AG04450 (cell line): ENCODE measurements at regions not wholly inside any gene's neighbourhood (a gene's known extent, or its start where the extent isn't known, plus 50 kb on each side); places are given as distances from the start of the nearest gene placed in this dataset.

Experiments
- CTCF ChIA-PET: fragments of 300-600, 350-600 bp; formaldehyde crosslinking; extraction: SDS; loops from one replicate; lab custom pipeline; 2022; ENCODE audit warnings: antibody characterized with exemption, inconsistent platforms; lab: Charles Lee
- POLR2A ChIA-PET: fragments of 350-600 bp; formaldehyde crosslinking; extraction: SDS; loops from one replicate; lab custom pipeline; 2021; ENCODE audit warnings: antibody characterized with exemption, inconsistent platforms; lab: Yijun Ruan, JAX
- DNase-seq: peaks from one replicate; pipeline ENCODE4 v3.0.0-alpha.2; 2011; ENCODE audit warnings: low read depth, low spot score
- H3K27ac ChIP-seq: one replicate; pipeline ENCODE4 v1.5.1; 2012; ENCODE audit warnings: low read depth, low read length, control low read depth
- H3K27me3 ChIP-seq: one replicate; pipeline ENCODE4 v1.6.0; 2012; ENCODE audit warnings: low read length; ENCODE audit not compliant: control insufficient read depth, insufficient read depth
- H3K4me3 ChIP-seq: 2 replicates; pipeline ENCODE4 v1.5.1; 2011; ENCODE audit warnings: mild to moderate bottlenecking, low read depth, low read length, control low read depth
- H3K9me3 ChIP-seq: 2 replicates; pipeline ENCODE4 v1.5.1; 2012; ENCODE audit warnings: low read length; ENCODE audit not compliant: control insufficient read depth, insufficient read depth
- CTCF ChIP-seq: IDR thresholded peaks from 2 replicates; pipeline ENCODE4 v1.5.1; 2011; ENCODE audit warnings: low read depth, low read length, control low read depth, inconsistent platforms

GRCh38 chr4:151530230-151530629 is 121.3 kb downstream of the FHIP1A start:
- Histone ChIP-seq H3K27me3 (no peaks in the 10 kb centered on the region), H3K4me3 (no peak overlapping the region), H3K9me3 (no peaks in the 10 kb centered on the region), H3K27ac (no peak overlapping the region)
- CTCF ChIA-PET: interaction anchor here (1.0 kb wide), 1 partner anchor 77 kb away, joined by 3 read pairs; no protein-coding TSS in a partner anchor
- no peak for DNase-seq
- TF ChIP-seq CTCF: no peak
- POLR2A ChIA-PET: no interaction called here

DNA sequence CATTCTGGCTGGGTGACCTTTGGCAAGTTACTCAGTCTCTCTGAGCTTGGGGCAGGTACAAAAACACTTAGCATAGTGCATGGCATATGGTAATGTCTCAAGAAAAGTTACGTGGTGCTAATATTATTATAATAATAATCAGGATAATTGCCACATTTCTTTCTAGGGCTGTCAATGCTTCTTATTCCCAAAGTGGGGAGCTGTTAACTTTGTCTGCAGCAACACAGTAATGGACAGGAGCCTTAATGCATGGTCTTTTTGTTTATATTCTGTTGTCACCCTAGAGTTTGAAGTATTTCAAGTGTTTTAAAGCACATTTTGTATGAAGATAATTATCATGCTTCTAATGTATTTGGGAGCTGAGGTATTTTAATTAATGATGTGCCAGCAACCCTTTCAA is 121.8 kb downstream of the FHIP1A start:
- no peaks in the 10 kb centered on the region for H3K9me3 ChIP-seq
- H3K27ac ChIP-seq: no peak overlapping the region
- DNase-seq: no peak
- ChIA-PET CTCF (interaction anchor here (1.0 kb wide), 1 partner anchor 77 kb away, joined by 3 read pairs; no protein-coding TSS in a partner anchor), POLR2A (no interaction called here)
- no peak; the same call in 1 of the 2 replicates for TF ChIP-seq CTCF
- H3K4me3 ChIP-seq: no peak overlapping the region
- no peaks in the 10 kb centered on the region for H3K27me3 ChIP-seq

DNA sequence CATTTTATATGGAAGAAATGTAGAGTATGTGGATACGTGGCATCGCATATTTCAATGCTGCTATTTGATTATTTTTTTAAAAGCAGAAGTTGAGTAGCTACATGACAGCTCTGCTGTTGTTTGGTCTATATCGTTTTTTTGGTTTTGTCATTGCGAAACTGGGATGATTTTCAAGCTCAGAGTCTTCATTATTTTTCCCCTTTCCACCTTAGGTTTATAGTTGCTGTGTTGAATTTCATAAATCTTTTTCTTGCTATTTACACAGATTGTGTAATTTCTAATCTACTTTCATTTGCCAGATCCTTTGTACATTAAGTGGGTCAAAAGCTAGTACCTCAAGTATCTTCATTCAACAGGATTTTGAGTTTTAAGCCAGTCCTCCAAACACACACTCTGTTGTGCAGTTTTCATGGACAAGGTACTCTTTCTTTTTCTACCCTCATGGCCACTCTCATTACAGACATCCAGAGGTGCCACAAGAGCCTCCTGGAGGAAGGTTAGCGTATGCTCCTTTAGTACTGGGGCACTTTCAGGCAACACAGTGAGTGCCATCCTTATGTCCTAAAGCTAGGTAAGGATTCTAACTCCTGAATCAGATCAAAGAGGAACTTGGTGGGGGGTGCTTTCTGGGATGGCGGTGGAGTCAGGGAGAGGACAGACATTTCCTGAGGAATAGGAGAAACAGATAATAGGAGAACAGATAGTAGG is 123.2 kb downstream of the FHIP1A start:
- no peaks in the 10 kb centered on the region for H3K9me3 ChIP-seq
- no peak overlapping the region for H3K4me3 ChIP-seq
- H3K27ac ChIP-seq: no peak overlapping the region
- TF ChIP-seq CTCF: no peak
- no peak for DNase-seq
- POLR2A ChIA-PET: no interaction called here
- CTCF ChIA-PET: no interaction called here
- no peaks in the 10 kb centered on the region for H3K27me3 ChIP-seq

DNA sequence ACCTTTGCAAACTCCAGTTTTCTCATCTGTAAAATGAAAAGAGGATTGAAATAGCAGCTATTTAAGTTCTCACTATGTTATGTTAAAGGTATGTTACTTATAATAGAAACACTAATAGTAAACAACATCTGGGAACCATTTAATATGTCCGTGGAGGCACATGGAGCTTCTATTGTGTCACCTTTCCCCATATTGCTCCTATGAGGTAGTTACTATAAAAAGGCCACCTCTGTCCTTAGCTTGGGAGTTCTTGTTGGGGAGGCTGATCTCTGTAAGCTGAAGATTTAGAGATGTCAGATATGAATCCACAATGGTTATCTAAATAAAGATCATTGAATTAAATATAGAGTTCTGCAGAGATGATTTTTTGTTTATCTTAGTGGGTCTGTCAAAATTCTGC is 125.2 kb downstream of the FHIP1A start:
- Histone ChIP-seq H3K9me3 (no peaks in the 10 kb centered on the region), H3K27me3 (no peaks in the 10 kb centered on the region), H3K27ac (no peak overlapping the region), H3K4me3 (no peak overlapping the region)
- ChIA-PET CTCF (interaction anchor here (1.6 kb wide), 1 partner anchor 70 kb away, joined by 3 read pairs; no protein-coding TSS in a partner anchor), POLR2A (no interaction called here)
- no peak for TF ChIP-seq CTCF
- DNase-seq: no peak

GRCh38 chr4:151535366-151535765 is 126.4 kb downstream of the FHIP1A start:
- POLR2A ChIA-PET: no interaction called here
- no peak for DNase-seq
- H3K4me3 ChIP-seq: no peak overlapping the region
- H3K27me3 ChIP-seq: no peaks in the 10 kb centered on the region
- H3K9me3 ChIP-seq: no peaks in the 10 kb centered on the region
- TF ChIP-seq CTCF: no peak
- CTCF ChIA-PET: no interaction called here
- no peak overlapping the region for H3K27ac ChIP-seq
